SJCRH30 (cell line): ENCODE measurements at regions not wholly inside any gene's neighbourhood (a gene's known extent, or its start where the extent isn't known, plus 50 kb on each side); places are given as distances from the start of the nearest gene placed in this dataset.

Experiments
- DNase-seq, 2 experiments: peaks; one replicate each; pipeline ENCODE4 v3.0.0-alpha.2; 2015 to 2020
- H3K27ac ChIP-seq: fragments of 250-450 bp; sonication (Bioruptor Pico); 2 replicates; pipeline ENCODE4 v1.5.1; 2020; ENCODE audit warnings: mild to moderate bottlenecking, moderate library complexity
- H3K27me3 ChIP-seq: fragments of 250-450 bp; sonication (Bioruptor Pico); 2 replicates; pipeline ENCODE4 v1.5.1; 2020; ENCODE audit warnings: mild to moderate bottlenecking, moderate library complexity
- H3K36me3 ChIP-seq: fragments of 250-450 bp; sonication (Bioruptor Pico); 2 replicates; pipeline ENCODE4 v1.5.1; 2020; ENCODE audit warnings: mild to moderate bottlenecking, moderate library complexity
- H3K4me1 ChIP-seq: fragments of 250-450 bp; sonication (Bioruptor Pico); 2 replicates; pipeline ENCODE4 v1.5.1; 2020; ENCODE audit warnings: mild to moderate bottlenecking, moderate library complexity
- H3K4me3 ChIP-seq: fragments of 250-450 bp; sonication (Bioruptor Pico); 2 replicates; pipeline ENCODE4 v1.5.1; 2020; ENCODE audit warnings: mild to moderate bottlenecking, moderate library complexity
- H3K9me3 ChIP-seq: fragments of 250-450 bp; sonication (Bioruptor Pico); replicated peaks from 2 replicates; pipeline ENCODE4 v1.5.1; 2020; ENCODE audit warnings: mild to moderate bottlenecking, moderate library complexity

- Histone ChIP-seq H3K27ac (peak overlapping the region; percentile 58), H3K27me3 (no peaks in the 10 kb centered on the region), H3K36me3 (no peaks in the 10 kb centered on the region), H3K9me3 (peaks cover 6% of the 10 kb centered on the region; the same call in 1 of the 2 replicates), H3K4me1 (peaks cover 46% of the 10 kb centered on the region), H3K4me3 (no peak overlapping the region)
- peak; percentile 98 for DNase-seq
Measured at GRCh38 chr6:44681761-44682160, 294.3 kb downstream of the CDC5L start.

- H3K36me3 ChIP-seq: no peaks in the 10 kb centered on the region
- H3K4me3 ChIP-seq: no peak overlapping the region
- H3K4me1 ChIP-seq: peaks cover 40% of the 10 kb centered on the region
- H3K9me3 ChIP-seq: peaks cover 6% of the 10 kb centered on the region; the same call in 1 of the 2 replicates
- no peaks in the 10 kb centered on the region for H3K27me3 ChIP-seq
- peak; percentile 53 to 64 for DNase-seq
- peak overlapping the region; percentile 58 for H3K27ac ChIP-seq
Measured at GRCh38 chr6:44682280-44682679, 294.8 kb downstream of the CDC5L start.

GRCh38 chr6:44682987-44683779 is 295.7 kb downstream of the CDC5L start:
- peak overlapping the region; percentile 58; the same call in 1 of the 2 replicates for H3K27ac ChIP-seq
- H3K4me3 ChIP-seq: no peak overlapping the region
- H3K9me3 ChIP-seq: peaks cover 13% of the 10 kb centered on the region
- peaks cover 34% of the 10 kb centered on the region for H3K4me1 ChIP-seq
- no peak for DNase-seq
- H3K36me3 ChIP-seq: no peaks in the 10 kb centered on the region
- no peaks in the 10 kb centered on the region for H3K27me3 ChIP-seq

GRCh38 chr6:44685213-44685612 is 297.7 kb downstream of the CDC5L start:
- peaks cover 24% of the 10 kb centered on the region for H3K4me1 ChIP-seq
- H3K9me3 ChIP-seq: peaks cover 21% of the 10 kb centered on the region
- no peaks in the 10 kb centered on the region for H3K27me3 ChIP-seq
- H3K27ac ChIP-seq: no peak overlapping the region
- no peak for DNase-seq
- H3K36me3 ChIP-seq: no peaks in the 10 kb centered on the region
- H3K4me3 ChIP-seq: no peak overlapping the region

- Histone ChIP-seq H3K9me3 (no peaks in the 10 kb centered on the region), H3K27ac (peak overlapping the region; percentile 84), H3K4me1 (peaks cover 40% of the 10 kb centered on the region), H3K36me3 (no peaks in the 10 kb centered on the region), H3K27me3 (no peaks in the 10 kb centered on the region), H3K4me3 (no peak overlapping the region)
- no peak for DNase-seq
Measured at GRCh38 chr6:44696099-44696498, 308.6 kb downstream of the CDC5L start.

- peak; percentile 44 to 60 for DNase-seq
- Histone ChIP-seq H3K4me3 (no peak overlapping the region), H3K27ac (peak overlapping the region; percentile 84), H3K9me3 (no peaks in the 10 kb centered on the region), H3K27me3 (no peaks in the 10 kb centered on the region), H3K36me3 (no peaks in the 10 kb centered on the region), H3K4me1 (peaks cover 40% of the 10 kb centered on the region)
Measured at GRCh38 chr6:44696686-44697085, 309.2 kb downstream of the CDC5L start.

- Histone ChIP-seq H3K4me1 (peaks cover 44% of the 10 kb centered on the region), H3K36me3 (no peaks in the 10 kb centered on the region), H3K27ac (peak overlapping the region; percentile 84), H3K9me3 (no peaks in the 10 kb centered on the region), H3K4me3 (no peak overlapping the region), H3K27me3 (no peaks in the 10 kb centered on the region)
- DNase-seq: peak; percentile 99 to 100
Measured at GRCh38 chr6:44697327-44697726, 309.8 kb downstream of the CDC5L start.

- no peak for DNase-seq
- Histone ChIP-seq H3K36me3 (no peaks in the 10 kb centered on the region), H3K4me3 (no peak overlapping the region), H3K4me1 (peaks cover 57% of the 10 kb centered on the region), H3K27me3 (no peaks in the 10 kb centered on the region), H3K27ac (peak overlapping the region; percentile 84), H3K9me3 (no peaks in the 10 kb centered on the region)
Measured at GRCh38 chr6:44698602-44699001, 311.1 kb downstream of the CDC5L start.

- H3K27ac ChIP-seq: peak overlapping the region; percentile 84
- H3K4me1 ChIP-seq: peaks cover 59% of the 10 kb centered on the region
- DNase-seq: peak in 1 of 2 experiments; percentile 47
- no peaks in the 10 kb centered on the region for H3K36me3 ChIP-seq
- no peak overlapping the region for H3K4me3 ChIP-seq
- H3K27me3 ChIP-seq: no peaks in the 10 kb centered on the region
- no peaks in the 10 kb centered on the region for H3K9me3 ChIP-seq
Measured at GRCh38 chr6:44699082-44699481, 311.6 kb downstream of the CDC5L start.

- peaks cover 59% of the 10 kb centered on the region for H3K4me1 ChIP-seq
- no peaks in the 10 kb centered on the region for H3K27me3 ChIP-seq
- H3K36me3 ChIP-seq: no peaks in the 10 kb centered on the region
- H3K27ac ChIP-seq: peak overlapping the region; percentile 84; the same call in 1 of the 2 replicates
- no peak for DNase-seq
- no peak overlapping the region for H3K4me3 ChIP-seq
- H3K9me3 ChIP-seq: no peaks in the 10 kb centered on the region
Measured at GRCh38 chr6:44699851-44700250, 312.3 kb downstream of the CDC5L start.

- no peak for DNase-seq
- Histone ChIP-seq H3K4me1 (peaks cover 59% of the 10 kb centered on the region), H3K27ac (no peak overlapping the region), H3K4me3 (no peak overlapping the region), H3K27me3 (no peaks in the 10 kb centered on the region), H3K9me3 (no peaks in the 10 kb centered on the region), H3K36me3 (no peaks in the 10 kb centered on the region)
Measured at GRCh38 chr6:44700422-44700821, 312.9 kb downstream of the CDC5L start.

GRCh38 chr6:44701038-44701636 is 313.6 kb downstream of the CDC5L start:
- Histone ChIP-seq H3K27ac (no peak overlapping the region), H3K9me3 (no peaks in the 10 kb centered on the region), H3K4me3 (no peak overlapping the region), H3K4me1 (peaks cover 53% of the 10 kb centered on the region), H3K27me3 (no peaks in the 10 kb centered on the region), H3K36me3 (no peaks in the 10 kb centered on the region)
- DNase-seq: no peak

- Histone ChIP-seq H3K27ac (no peak overlapping the region), H3K27me3 (no peaks in the 10 kb centered on the region), H3K9me3 (no peaks in the 10 kb centered on the region), H3K4me1 (peaks cover 48% of the 10 kb centered on the region), H3K4me3 (no peak overlapping the region), H3K36me3 (no peaks in the 10 kb centered on the region)
- no peak for DNase-seq
Measured at GRCh38 chr6:44701637-44702101, 314.2 kb downstream of the CDC5L start.

GRCh38 chr6:44702292-44702691 is 314.8 kb downstream of the CDC5L start:
- Histone ChIP-seq H3K27me3 (no peaks in the 10 kb centered on the region), H3K4me3 (no peak overlapping the region), H3K4me1 (peaks cover 42% of the 10 kb centered on the region), H3K27ac (no peak overlapping the region; the same call in 1 of the 2 replicates), H3K36me3 (no peaks in the 10 kb centered on the region), H3K9me3 (no peaks in the 10 kb centered on the region)
- peak in 1 of 2 experiments; percentile 49 for DNase-seq
